GM18861 (cell line): ENCODE measurements at regions not wholly inside any gene's neighbourhood (a gene's known extent, or its start where the extent isn't known, plus 50 kb on each side); places are given as distances from the start of the nearest gene placed in this dataset.
"Not testable (repeated sequence)": the region's sequence is repeated elsewhere in the genome, so short reads cannot be mapped to it uniquely, and the experiment has no call there.

Source experiments
- ATAC-seq: cut with Tn5 transposase; IDR thresholded peaks from one replicate; pipeline ENCODE4 v1.9.1; 2021; ENCODE audit not compliant: unreplicated experiment

DNA sequence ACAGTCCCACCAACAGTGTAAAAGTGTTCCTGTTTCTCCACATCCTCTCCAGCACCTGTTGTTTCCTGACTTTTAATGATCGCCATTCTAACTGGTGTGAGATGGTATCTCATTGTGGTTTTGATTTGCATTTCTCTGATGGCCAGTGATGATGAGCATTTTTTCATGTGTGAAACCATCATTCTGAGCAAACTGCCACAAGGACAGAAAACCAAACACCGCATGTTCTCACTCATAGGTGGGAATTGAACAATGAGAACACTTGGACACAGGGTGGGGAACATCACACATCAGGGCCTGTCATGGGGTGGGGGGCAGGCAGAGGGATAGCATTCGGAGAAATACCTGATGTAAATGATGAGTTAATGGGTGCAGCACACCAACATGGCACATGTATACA, 240.8 kb downstream of the FAT3 start:
- ATAC-seq = not testable (repeated sequence)

DNA sequence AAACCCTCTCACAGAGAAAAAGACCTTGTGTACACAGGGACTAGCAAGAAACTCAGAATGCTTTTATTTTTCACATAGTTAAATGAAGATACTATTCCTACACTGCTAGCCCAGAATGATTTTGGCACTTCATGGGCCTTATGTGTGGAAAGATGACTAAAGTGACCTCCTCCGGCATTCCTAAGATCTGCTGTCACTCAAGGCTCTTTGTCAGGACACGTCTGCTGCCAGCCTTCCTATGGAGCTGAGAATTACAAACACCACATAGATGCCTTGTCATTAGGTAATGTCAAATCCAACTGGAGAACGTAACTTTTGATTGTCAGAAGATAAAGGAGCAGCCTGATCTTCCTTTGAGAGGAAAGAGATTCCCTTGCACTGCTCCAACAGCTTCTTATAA, 249.1 kb downstream of the FAT3 start:
- no peak for ATAC-seq

DNA sequence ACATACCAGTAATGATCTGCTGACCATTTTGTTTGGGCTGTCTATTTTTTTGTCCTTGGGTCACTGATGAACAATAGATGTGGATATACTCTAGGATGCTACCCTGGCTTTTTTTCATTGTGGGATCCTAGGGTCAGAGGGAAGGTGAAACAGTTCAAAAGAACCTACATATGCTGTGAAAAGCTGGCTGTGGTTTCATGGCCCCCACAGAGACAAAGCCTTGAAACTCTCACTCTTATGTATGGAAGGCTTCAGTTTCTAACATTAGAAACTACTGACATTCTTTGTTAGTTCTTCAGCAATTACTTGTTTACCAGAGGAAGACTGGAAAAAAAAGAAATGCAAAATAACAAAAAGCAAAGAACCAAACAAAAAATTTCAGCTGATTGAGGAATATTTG, 250.7 kb downstream of the FAT3 start:
- ATAC-seq = no peak

DNA sequence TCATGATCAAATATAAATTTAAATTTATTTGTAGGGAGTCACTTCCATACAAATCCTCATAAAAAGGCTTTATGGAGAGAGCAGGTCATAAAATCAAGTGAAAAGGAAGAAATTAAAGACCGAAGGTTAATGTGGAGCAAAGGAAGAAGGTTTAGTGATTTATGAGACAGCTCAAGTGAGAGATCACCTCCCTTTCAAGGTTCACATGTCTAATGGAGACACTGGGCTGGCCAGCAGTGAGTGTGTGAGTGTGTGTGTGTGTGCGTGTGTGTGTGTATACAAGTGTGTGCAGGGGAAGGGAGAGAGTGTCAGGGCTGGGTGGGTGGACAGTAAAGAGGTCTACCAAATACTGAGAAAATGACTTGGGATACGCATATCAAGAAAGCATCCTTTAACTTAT, 251.2 kb downstream of the FAT3 start:
- no peak for ATAC-seq

DNA sequence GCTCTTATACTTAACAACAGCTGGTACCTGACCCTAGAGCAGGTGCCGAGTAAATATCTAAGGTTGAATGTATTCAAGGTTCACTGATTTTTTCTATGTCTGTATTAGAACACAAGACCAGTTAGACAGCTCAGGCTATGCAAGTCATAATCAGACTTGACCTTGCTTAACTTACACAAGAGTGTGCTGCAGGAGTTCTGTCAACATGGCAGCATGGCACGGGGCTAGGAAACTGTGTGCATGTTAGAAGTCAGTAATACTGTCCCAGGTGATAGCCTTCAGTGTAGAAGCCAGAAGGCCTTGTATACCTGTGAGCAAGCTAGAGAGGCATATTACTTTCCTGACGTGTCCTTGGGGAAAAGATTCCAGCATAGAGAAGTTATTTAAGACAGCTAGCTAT, 253.1 kb downstream of the FAT3 start:
- no peak for ATAC-seq

DNA sequence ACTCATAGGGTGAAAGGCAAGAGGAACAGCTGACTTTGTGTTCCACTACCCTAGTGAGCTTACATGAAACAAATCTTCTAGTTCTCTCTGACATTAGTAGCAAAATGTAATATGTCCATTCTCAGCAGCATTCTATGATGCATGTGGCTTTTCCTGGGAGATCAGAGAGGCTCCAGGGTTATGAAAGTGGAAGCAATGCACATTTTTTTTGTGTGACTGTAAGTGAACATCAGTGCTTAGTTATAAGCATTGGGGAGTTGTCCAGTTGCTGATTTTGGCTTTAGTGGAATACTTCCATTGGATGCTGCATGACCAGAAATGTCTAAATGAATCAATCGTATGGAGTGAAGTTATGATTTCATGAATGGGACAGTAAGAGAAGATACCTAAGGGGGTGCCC, 255.9 kb downstream of the FAT3 start:
- ATAC-seq = no peak

DNA sequence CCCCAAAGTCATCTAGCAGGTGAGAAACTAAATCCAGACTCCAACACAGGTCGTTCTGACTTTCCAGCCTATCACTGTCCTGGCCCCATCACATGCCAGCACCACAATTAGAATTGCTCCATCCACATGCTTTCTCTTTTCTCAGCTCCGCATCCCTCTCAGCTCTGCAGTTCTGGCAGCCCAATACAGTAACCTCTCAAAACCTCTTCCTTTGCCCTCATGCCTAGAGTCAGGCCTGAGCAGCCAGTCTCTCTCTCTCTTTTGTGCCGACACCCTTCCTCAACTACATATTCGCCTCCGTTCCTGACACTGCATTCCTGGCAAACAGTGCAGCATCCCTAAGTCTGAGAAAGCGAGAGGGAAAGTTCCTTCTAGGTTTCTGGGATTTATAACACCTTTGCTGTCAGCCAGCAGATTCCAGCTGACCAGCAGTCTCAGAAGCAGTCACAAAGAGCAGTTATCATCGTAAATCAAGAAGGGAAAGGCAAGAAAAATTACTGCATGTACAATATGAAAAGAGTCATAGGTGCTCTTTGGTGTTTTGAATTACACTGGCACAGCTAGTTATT, 258.0 kb downstream of the FAT3 start:
- no peak for ATAC-seq

DNA sequence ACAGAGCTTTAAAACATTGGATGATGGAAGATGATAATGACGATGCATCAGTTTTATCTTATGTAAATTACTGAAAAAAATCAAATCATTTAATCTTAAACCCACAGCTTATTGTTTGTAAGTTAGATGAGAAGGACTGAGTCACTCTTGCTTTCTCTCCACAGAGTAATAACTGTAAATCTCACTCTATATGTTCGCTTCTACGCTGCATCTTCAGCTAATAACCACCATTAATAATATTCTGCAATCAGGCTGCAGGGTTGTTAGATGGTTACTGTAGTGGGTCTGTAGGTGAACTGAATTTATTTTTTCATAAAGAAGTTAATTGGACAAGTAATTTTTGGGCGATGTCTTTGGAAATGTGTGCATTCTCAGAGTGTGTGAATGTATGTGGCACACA, 260.0 kb downstream of the FAT3 start:
- no peak for ATAC-seq

DNA sequence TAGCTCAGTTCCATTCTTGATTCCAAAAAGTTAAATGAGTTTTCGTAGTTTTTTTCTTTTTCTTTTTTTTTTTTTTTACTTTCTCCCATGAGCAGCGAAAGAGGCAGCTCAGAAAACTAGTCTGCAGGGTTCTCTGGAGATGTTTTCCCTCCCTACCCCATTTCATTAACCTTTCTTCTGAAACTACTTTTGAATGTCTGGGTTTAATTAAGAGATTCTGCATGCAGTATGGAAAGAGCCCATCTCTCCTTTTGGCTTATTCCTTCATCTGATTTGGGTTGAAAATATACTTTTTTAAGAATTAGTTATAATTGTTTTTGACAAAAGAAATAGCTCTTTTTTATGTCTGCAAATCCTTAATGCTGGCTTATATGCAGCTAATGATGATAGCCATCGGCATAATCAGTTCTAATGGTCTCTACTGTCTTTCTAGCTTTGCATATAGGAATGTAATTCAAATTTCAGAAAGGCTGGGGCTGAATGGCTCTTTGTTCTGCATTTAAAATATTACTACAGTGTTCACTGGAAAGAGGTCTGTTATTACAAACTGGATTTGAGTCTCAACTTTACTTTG, 265.3 kb downstream of the FAT3 start:
- ATAC-seq = no peak

DNA sequence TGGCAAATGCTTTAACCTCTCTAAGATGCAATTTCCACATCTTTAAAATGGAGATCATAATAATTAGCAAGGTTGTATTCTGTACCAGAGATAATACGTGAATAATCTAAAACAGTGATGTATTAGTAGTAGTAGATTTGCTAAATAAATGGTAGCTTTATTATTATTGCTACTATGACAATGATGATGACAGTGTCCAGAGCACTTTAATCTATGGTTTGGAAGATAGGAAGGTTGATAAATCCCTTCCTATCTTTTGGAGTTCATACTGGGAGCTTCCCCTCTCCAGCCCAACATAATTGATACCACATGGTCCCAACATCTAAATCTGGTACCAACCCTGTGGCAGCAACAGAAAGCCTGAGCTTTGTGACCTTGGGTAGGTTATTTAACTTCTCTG, 267.8 kb downstream of the FAT3 start:
- ATAC-seq = no peak

DNA sequence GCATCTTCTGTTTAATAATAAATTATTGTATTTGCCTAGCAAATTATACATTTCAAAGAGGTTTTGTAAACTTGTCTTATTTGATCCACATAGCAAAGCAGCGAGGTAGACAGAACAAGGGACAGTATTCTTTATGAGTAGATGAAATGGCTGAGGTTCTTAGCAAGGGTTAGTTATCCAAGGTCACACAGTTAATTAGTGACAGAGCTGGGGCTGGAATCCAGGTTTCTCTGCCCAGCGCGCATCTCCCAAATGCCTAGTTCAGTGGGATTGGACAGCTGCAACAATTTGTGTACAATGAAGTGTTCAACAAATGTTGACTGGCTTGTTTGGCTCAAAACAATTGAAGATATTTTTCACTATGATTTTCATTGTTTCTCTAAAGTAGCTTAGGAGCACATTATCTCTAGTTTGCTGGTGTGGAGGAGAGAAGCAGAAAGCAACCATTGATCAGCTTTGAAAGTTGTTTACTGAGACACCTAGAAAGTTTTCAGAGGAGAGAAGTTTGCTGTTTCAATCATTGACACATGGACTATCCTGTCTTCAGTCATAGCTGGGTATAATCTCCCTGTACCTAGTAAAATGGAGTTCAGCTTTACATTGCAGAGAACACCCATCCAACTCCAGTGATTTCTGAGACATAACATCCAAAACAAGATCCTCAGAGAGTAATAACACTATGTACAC, 270.6 kb downstream of the FAT3 start:
- no peak for ATAC-seq

DNA sequence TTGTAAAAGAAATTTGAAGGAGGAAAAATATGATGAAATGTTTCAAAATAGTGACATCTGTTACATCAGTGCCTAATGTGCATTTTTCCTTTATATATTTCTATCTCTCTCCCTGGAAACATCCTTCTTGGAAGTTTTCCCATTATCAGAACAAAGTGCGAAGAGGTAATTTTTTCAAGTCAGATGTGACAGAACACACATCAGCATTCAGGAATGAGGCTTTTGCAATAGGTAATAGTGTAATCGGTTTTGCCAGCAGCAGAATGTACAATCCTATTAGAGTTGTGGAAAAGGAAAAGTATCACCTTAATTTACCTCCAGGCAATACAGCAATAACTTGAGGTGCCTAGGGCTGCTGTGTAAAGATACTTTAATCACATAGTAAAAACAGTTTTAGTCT, 275.8 kb downstream of the FAT3 start:
- no peak for ATAC-seq

DNA sequence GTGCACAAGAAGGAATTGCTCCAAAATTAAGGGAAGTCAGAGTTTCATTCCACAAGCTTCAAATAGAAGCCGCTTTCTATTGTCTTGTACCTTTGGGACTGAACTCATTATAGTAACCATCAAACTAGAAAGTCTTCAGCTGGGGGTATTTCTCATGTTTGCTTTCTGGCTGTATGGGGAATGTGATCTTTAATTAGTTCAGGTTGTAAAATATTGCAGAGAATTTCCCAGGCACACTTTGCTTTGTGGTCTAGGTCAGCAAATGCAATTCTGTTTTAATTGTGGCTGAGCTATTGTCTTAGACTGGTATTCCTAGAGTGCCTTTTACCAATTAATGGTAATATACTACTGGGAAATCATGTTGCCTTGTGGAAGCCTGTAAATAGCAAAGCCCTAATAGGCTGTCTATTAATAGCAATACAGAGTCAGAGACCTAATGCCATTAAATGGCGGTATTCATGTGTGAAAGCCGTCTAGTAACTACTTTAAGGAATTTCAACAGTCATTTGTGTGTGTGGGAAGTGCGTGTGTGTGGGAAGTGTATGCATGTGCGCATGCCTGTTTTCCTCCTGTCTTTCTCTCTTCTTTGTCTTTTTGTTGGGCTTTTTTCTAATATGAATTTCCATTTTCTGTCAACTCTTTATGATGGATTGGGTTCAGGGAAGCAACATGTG, 276.6 kb downstream of the FAT3 start:
- no peak for ATAC-seq

DNA sequence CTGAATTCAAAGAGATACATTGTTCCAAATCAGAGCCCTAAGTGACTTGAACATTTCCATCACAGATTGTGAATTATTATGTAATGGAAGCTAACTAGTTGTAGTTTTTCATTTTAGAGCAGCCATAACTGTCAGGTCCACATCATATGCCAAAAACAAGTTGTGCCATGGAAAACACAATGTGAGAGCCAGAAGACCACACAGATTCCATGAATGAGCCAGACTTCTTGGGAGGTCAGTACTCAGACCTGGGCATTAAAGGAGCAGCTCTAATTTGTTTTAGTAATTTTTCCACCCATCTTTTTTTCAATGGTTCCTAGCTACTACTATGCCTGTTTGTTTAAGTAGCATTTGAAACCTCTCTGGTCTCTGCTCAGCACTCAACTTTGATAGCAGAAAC, 279.4 kb downstream of the FAT3 start:
- ATAC-seq = no peak

DNA sequence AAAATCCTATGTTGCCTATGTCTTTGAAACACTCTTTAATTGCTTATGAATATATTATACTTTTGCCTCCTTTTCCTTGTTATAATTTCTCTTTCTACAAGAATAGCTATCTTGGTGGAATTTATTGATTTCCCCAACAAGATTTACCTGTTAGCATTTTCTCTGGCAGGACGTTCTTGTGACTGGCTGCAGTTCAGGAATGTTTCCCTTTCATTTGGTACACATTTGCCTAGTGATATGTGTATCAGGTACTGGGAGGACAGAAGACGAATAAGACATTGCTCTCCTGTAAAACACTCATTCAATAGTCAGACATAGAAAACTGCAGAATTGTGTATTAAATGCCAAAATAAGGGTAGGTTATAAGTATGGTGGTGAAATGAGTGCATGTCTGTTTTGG, 279.9 kb downstream of the FAT3 start:
- ATAC-seq = no peak

DNA sequence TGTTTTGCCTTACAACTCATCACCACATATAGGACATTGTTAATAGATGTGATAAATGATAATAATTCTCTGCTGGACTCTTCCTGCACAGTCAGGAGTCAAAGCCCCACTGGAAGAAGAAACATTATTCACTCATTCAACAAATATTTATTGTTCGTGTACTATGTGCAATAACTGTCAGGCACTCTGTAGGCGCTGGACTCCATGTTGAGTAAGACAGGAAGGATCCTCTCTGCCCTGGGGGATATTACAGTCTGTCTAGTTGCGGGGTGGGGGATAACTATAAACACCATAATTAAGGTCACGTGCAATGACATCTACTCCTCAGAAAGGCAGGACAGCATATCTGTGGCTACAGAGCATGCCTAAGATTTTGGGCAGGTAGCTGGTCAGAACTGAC, 281.1 kb downstream of the FAT3 start:
- no peak for ATAC-seq

DNA sequence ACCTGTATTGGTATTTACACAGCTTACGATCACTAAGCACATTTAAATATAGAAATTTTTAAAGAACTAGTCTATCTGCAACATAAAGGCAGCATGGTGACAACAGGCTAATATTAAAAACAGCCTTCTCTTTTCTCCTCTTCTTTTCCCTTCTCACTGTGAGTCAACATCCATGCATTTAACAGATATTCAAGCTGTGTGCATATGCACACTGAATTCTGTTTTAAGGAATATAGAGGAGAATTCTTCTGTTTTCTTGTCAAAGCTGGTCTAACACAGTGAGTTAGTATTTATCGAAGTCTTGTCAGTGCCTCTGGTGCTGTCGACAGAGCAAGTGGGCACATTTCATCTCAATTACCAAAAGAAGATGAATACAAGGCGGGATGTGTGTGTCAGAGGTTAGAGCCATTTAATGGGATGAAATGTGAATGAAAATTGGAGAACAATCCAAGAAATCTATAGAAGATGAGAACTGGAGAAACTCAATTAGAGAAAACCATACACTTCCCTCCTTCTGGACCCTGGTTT, 282.3 kb downstream of the FAT3 start:
- no peak for ATAC-seq

DNA sequence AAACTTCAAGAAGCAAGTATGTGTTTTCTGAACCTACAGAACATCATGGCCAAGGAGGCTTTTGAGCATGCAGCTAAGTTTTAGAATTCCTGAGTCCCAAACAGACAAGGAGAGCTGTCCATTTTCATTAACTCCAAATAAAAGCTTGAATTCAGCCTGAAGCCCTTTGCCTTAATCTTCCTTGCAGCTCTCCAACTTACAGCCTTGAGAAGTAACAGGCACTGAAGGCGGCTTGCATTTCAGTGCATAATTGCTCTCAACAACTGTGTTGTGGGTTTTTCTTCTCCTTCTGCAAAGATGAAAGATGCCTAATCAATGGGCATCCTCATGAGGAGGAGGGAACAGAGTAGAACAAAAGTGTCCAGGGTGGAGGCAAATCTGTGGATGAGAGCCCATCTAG, 286.0 kb downstream of the FAT3 start:
- no peak for ATAC-seq

DNA sequence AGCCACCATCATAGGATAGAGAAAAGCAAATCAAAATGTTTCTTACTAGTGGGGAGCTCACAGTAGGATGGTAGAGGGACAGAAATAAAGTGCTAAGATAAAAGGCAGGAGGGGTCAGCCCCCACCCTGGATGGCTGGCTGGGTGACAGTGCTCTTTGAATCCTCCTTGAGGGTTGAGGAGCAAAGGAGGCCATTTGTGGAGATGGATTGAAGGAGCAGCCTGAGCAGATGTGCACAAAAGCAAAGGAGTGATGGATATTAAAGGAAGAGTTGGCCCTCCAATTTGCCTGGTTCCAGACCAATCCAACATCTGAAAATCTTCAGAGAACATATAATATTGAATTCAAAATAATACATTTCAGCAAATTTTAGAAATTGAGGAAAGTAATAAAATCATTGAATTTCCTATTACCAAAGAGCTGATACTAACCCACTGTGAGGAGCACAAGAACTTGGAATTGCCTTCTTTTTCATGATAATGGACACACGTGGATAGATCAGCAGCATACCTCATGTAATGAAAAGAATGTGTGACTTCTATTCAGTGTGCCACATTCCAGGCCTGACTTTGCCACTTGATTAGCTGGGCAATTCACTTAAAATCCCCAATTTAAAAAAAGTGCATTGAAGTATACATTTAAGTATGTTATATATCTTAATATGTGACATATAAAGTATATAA, 287.0 kb downstream of the FAT3 start:
- no peak for ATAC-seq

DNA sequence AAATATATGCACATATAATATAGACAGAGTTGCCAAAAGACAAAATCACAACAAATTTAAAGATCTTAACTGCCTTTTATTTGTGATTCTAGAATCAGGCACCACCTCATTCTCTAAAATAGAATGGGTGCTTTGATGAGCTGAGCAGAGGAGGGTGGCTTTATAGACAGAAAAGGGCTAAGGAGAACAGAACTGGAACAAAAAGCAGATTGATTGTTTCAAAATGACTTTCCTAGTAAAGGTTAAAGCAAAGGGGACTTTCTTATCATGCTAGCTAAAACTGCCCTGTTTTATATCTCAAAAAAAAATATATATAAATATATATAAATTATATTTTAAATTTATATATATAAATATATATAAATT, 287.6 kb downstream of the FAT3 start:
- ATAC-seq = no peak

DNA sequence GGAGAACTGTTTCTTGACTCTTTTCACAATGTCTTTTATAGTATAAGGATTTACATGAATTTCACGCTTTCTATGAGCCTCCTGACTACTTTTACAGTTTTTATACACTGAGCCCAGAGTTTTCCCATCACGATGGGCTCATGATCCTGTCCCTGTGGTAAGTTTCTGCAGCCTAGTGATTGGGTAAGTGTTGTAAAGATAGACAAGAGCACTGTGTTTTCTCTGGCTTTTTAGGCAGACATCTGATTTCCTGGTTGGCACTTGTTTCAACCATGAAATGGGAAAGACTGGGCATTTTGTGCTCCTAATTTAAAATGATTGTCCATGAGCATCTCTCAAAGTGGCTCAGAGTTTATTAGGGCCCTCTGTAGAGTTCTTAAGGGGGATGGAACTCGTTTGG, 299.0 kb downstream of the FAT3 start:
- no peak for ATAC-seq

DNA sequence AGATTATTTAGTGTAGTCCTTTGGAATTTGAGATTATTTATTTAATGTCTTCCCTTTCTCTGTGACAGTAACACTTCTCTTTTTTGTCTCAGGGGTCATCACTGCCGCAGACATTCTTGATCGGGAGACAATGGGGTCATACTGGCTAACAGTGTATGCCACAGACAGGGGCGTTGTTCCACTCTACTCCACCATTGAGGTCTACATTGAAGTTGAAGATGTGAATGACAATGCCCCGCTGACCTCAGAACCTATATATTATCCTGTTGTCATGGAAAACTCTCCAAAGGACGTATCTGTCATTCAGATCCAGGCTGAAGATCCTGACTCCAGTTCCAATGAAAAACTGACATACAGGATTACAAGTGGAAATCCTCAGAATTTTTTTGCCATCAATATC, 299.9 kb downstream of the FAT3 start:
- no peak for ATAC-seq
